ENCODE measurements at regions not wholly inside any gene's neighbourhood (a gene's known extent, or its start where the extent isn't known, plus 50 kb on each side); places are given as distances from the start of the nearest gene placed in this dataset.

- no peak for TF ChIP-seq YY1 (IDR thresholded peaks at IDR 0.05; ENCODE audit: low read depth)
- TF ChIP-seq MAX (IDR thresholded peaks at IDR 0.05): no peak
- no peak for TF ChIP-seq REST (IDR thresholded peaks at IDR 0.05; ENCODE audit: low read depth)
- TF ChIP-seq CEBPB (IDR thresholded peaks at IDR 0.05): no peak
- no peak for TF ChIP-seq USF1 (IDR thresholded peaks at IDR 0.05)
These were observed 178.8 kb upstream of the MYL2 start for GRCh38 chr12:111099186-111099585.

GRCh38 chr12:111094157-111095010 is 174.0 kb upstream of the MYL2 start:
- TF ChIP-seq FOXM1 (IDR thresholded peaks at IDR 0.05; ENCODE audit: borderline replicate concordance, low read depth) (no peak), TCF12 (IDR thresholded peaks at IDR 0.05; ENCODE audit: low read depth) (no peak)

GRCh38 chr12:111093428-111094142 is 173.2 kb upstream of the MYL2 start:
- TF ChIP-seq EP300 (IDR thresholded peaks at IDR 0.05; ENCODE audit: borderline replicate concordance): no peak
- TF ChIP-seq YY1 (IDR thresholded peaks at IDR 0.05; ENCODE audit: low read depth): no peak
- TF ChIP-seq TAF1 (IDR thresholded peaks at IDR 0.05; ENCODE audit: low read depth): no peak
- TF ChIP-seq RAD21 (IDR thresholded peaks at IDR 0.05; ENCODE audit: low read depth): no peak
- TF ChIP-seq MAX (IDR thresholded peaks at IDR 0.05): no peak
- TF ChIP-seq CEBPB (IDR thresholded peaks at IDR 0.05): no peak

GRCh38 chr12:111091051-111091450 is 170.7 kb upstream of the MYL2 start:
- TF ChIP-seq CEBPB (IDR thresholded peaks at IDR 0.05) (no peak), TCF12 (IDR thresholded peaks at IDR 0.05; ENCODE audit: low read depth) (no peak), CREB1 (IDR thresholded peaks at IDR 0.05; ENCODE audit: low read depth) (no peak)

GRCh38 chr12:111089616-111090015 is 169.2 kb upstream of the MYL2 start:
- TF ChIP-seq REST (IDR thresholded peaks at IDR 0.05; ENCODE audit: low read depth) (no peak), TCF12 (IDR thresholded peaks at IDR 0.05; ENCODE audit: low read depth) (no peak), TEAD4 (IDR thresholded peaks at IDR 0.05) (no peak), USF1 (IDR thresholded peaks at IDR 0.05) (no peak), CREB1 (IDR thresholded peaks at IDR 0.05; ENCODE audit: low read depth) (no peak), ZBTB7A (IDR thresholded peaks at IDR 0.05; ENCODE audit: low read depth) (no peak), TAF1 (IDR thresholded peaks at IDR 0.05; ENCODE audit: low read depth) (no peak), CEBPB (IDR thresholded peaks at IDR 0.05) (no peak), NFIC (IDR thresholded peaks at IDR 0.05) (no peak), EP300 (IDR thresholded peaks at IDR 0.05; ENCODE audit: borderline replicate concordance) (no peak), RAD21 (IDR thresholded peaks at IDR 0.05; ENCODE audit: low read depth) (no peak), MAX (IDR thresholded peaks at IDR 0.05) (no peak), FOXM1 (IDR thresholded peaks at IDR 0.05; ENCODE audit: borderline replicate concordance, low read depth) (no peak), EGR1 (IDR thresholded peaks at IDR 0.05) (no peak), YY1 (IDR thresholded peaks at IDR 0.05; ENCODE audit: low read depth) (no peak)

GRCh38 chr12:111088409-111088808 is 168.0 kb upstream of the MYL2 start:
- TF ChIP-seq CEBPB (IDR thresholded peaks at IDR 0.05) (no peak), RAD21 (IDR thresholded peaks at IDR 0.05; ENCODE audit: low read depth) (no peak), USF1 (IDR thresholded peaks at IDR 0.05) (no peak), MAX (IDR thresholded peaks at IDR 0.05) (no peak), CREB1 (IDR thresholded peaks at IDR 0.05; ENCODE audit: low read depth) (no peak), FOXM1 (IDR thresholded peaks at IDR 0.05; ENCODE audit: borderline replicate concordance, low read depth) (no peak), NFIC (IDR thresholded peaks at IDR 0.05) (no peak), TAF1 (IDR thresholded peaks at IDR 0.05; ENCODE audit: low read depth) (no peak), REST (IDR thresholded peaks at IDR 0.05; ENCODE audit: low read depth) (no peak), TEAD4 (IDR thresholded peaks at IDR 0.05) (no peak), EP300 (IDR thresholded peaks at IDR 0.05; ENCODE audit: borderline replicate concordance) (no peak), TCF12 (IDR thresholded peaks at IDR 0.05; ENCODE audit: low read depth) (no peak), ZBTB7A (IDR thresholded peaks at IDR 0.05; ENCODE audit: low read depth) (no peak), YY1 (IDR thresholded peaks at IDR 0.05; ENCODE audit: low read depth) (no peak), EGR1 (IDR thresholded peaks at IDR 0.05) (no peak)

Measured in Ishikawa (cell line).